Upper lobe of left lung (tissue), 4 donors: ENCODE measurements at regions not wholly inside any gene's neighbourhood (a gene's known extent, or its start where the extent isn't known, plus 50 kb on each side); places are given as distances from the start of the nearest gene placed in this dataset.

Experiments used
- CTCF ChIP-seq, 6 experiments: fragments of 450-650 bp in 4 of 6; fragments of 200-600 bp in 2 of 6; sonication (generic) in 2 of 6; IDR thresholded peaks; one replicate each; pipeline ENCODE4 v1.5.1; 2016 to 2019; ENCODE audit warnings: antibody characterized with exemption in 6 of 6
- EP300 ChIP-seq, 4 donors: sonication (generic); formaldehyde crosslinking; IDR thresholded peaks; one replicate each; pipeline ENCODE4 v1.5.1; 2017; ENCODE audit warnings: antibody characterized with exemption in 4 of 4, control low read depth in 2 of 4
- POLR2A ChIP-seq, 4 donors: fragments of 450-650 bp; IDR thresholded peaks; one replicate each; pipeline ENCODE4 v1.5.1; 2016 to 2017; ENCODE audit warnings: antibody characterized with exemption in 4 of 4, mild to moderate bottlenecking in 2 of 4

- TF ChIP-seq CTCF (IDR thresholded peaks at IDR 0.05) (no peak), EP300 (IDR thresholded peaks at IDR 0.05) (no peak), POLR2A (IDR thresholded peaks at IDR 0.05) (no peak)
These were observed 73.2 kb upstream of the NETO1 start for GRCh38 chr18:72940986-72941385.
